Small intestine (tissue), 7 donors: ENCODE measurements at regions not wholly inside any gene's neighbourhood (a gene's known extent, or its start where the extent isn't known, plus 50 kb on each side); places are given as distances from the start of the nearest gene placed in this dataset.

Experiments used
- DNase-seq, 2 donors: peaks; one replicate each; pipeline versions ENCODE4 v3.0.0 to v3.0.0-alpha.2; 2013
- FAIRE-seq: peaks from 2 replicates; lab custom pipeline; 2012; peaks lifted over from hg19 to GRCh38; lab: Jason Lieb, UNC
- H3K27ac ChIP-seq, 3 donors: one replicate each; pipeline ENCODE4 v1.5.1; 2013; ENCODE audit warnings: low read length in 2 of 3, mild to moderate bottlenecking in 2 of 3, control low read depth in 1 of 3, inconsistent platforms in 1 of 3, low read depth in 1 of 3, moderate library complexity in 1 of 3
- H3K27me3 ChIP-seq, 3 donors: one replicate each; pipeline ENCODE4 v1.6.1; 2013; ENCODE audit warnings: low read length in 3 of 3, inconsistent platforms in 1 of 3; ENCODE audit not compliant: control insufficient read depth in 3 of 3, insufficient read depth in 3 of 3
- H3K36me3 ChIP-seq, 3 donors: one replicate each; pipeline ENCODE4 v1.6.1; 2013; ENCODE audit warnings: low read length in 3 of 3, inconsistent platforms in 1 of 3, low read depth in 1 of 3, mild to moderate bottlenecking in 1 of 3, moderate library complexity in 1 of 3; ENCODE audit not compliant: control insufficient read depth in 3 of 3, insufficient read depth in 2 of 3
- H3K4me1 ChIP-seq, 3 donors: one replicate each; pipeline ENCODE4 v1.6.1; 2013; ENCODE audit warnings: low read length in 2 of 3, inconsistent platforms in 1 of 3, low read depth in 1 of 3, mild to moderate bottlenecking in 1 of 3, moderate library complexity in 1 of 3; ENCODE audit not compliant: control insufficient read depth in 3 of 3, insufficient read depth in 2 of 3
- H3K4me3 ChIP-seq, 3 donors: one replicate each; pipeline ENCODE4 v1.5.1; 2013; ENCODE audit warnings: low read length in 3 of 3, control low read depth in 1 of 3, inconsistent platforms in 1 of 3, low read depth in 1 of 3, mild to moderate bottlenecking in 1 of 3, moderate library complexity in 1 of 3
- H3K9me3 ChIP-seq, 2 donors: one replicate each; pipeline ENCODE4 v1.6.1; 2013; ENCODE audit warnings: low read depth in 1 of 2, low read length in 1 of 2; ENCODE audit not compliant: control insufficient read depth in 2 of 2, insufficient read depth in 1 of 2
- WGBS, 3 donors: extraction: QIAGEN DNeasy Blood & Tissue Kit; methylation state at CpG; one replicate each; pipeline ENCODE4 v1.1.7; 2013; 5-methylcytosine and 5-hydroxymethylcytosine counted together
- donor health status: healthy with polysubstance abuse.
- donor health status: control.
- donor health status: control.
- donor health status: Bipolar disorder and iron deficiency.
- donor health status: healthy.

DNA sequence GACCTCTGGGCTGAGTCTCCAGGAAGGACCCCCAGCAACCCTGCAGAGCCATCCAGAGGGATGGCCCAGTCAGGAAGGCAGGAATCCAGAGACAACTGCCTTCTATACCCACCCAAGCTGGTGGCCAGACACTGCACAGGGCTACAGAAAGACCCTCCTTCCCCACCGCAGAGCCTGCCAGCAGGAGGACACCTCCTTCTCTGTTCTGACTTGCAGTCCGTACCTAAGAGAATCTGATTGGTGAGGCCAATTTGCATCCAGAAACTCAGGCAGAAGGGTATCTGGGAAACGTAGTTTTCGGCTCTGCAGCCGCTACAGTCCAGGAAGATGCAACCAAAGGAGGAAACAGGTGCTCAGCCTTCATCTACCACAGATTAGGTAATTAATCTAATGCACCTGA is 155.4 kb upstream of the FRG1 start:
- Histone ChIP-seq H3K27me3 (no peaks in the 10 kb centered on the region), H3K4me1 (no peaks in the 10 kb centered on the region), H3K36me3 (no peaks in the 10 kb centered on the region), H3K4me3 (no peak overlapping the region), H3K27ac (no peak overlapping the region), H3K9me3 (no peaks in the 10 kb centered on the region)
- FAIRE-seq (no peak), DNase-seq (no peak)
- WGBS, 3 donors = 60 to 79% (median 60%) methylated on average over 5 of the region's 5 CpGs

DNA sequence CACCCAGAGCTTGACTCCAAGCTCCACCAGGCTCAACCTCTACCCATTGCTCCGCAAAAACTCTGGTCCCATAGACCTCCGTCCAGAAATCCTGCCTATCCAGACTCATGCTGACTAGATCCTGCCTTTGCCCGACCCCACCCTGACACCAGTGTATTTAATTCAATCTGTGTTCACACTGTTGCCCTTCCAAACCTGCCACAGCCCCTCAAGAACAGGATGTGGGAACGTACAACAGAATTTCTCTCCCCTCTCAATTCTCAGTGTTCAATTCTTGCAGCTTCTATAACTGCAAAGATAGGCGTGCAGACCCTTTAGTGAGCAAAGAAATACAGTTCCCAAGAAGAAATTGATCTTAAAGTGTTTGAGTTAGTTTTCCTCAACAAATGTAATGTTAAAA is 154.2 kb upstream of the FRG1 start:
- no peak for FAIRE-seq
- H3K27ac ChIP-seq = no peak overlapping the region
- DNase-seq = no peak
- no peak overlapping the region for H3K4me3 ChIP-seq
- no peaks in the 10 kb centered on the region for H3K9me3 ChIP-seq
- H3K27me3 ChIP-seq = no peaks in the 10 kb centered on the region
- 81 to 91% (median 84%) methylated on average over 5 of the region's 5 CpGs for WGBS, 3 donors
- H3K36me3 ChIP-seq = no peaks in the 10 kb centered on the region
- no peaks in the 10 kb centered on the region for H3K4me1 ChIP-seq

DNA sequence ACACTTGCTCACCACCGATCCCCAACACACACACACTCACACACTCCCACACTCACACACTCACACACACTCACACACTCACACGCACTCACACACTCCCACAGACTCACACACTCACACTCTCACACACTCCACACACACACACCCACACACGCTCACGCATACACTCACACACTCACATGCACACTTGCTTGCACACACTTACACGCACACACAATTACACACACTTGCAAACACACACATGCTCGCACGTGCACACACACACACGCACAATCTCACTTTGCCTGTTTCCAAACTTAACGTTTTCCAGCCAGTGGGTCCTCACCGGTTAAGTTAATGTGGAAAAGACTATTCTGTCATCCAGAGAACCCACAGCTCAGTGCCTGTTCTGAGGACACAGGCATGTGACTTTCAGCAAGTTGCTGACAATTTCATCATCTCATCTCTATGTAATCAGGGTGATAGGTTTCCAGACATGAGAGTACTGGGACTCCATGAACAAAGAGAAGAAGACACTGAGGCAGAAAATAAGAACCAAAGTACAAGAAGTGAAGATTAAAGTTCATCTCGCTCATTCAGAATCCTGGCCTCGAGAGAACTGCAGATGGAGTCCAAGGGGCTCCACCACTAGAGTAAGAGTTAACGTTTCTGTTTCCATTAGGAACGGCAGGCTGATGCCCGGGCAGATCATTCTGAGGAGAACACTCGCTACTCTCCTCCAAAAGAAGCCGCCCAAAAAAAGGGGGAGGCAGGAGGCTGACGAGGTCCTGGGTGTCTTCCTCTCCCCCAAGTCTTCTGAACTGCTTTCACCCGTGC is 153.2 kb upstream of the FRG1 start:
- FAIRE-seq (no peak), DNase-seq (no peak)
- Histone ChIP-seq H3K4me3 (no peak overlapping the region), H3K9me3 (no peaks in the 10 kb centered on the region), H3K27ac (no peak overlapping the region), H3K36me3 (no peaks in the 10 kb centered on the region), H3K27me3 (no peaks in the 10 kb centered on the region), H3K4me1 (no peaks in the 10 kb centered on the region)
- 80 to 85% (median 81%) methylated on average over 19 of the region's 19 CpGs for WGBS, 3 donors

DNA sequence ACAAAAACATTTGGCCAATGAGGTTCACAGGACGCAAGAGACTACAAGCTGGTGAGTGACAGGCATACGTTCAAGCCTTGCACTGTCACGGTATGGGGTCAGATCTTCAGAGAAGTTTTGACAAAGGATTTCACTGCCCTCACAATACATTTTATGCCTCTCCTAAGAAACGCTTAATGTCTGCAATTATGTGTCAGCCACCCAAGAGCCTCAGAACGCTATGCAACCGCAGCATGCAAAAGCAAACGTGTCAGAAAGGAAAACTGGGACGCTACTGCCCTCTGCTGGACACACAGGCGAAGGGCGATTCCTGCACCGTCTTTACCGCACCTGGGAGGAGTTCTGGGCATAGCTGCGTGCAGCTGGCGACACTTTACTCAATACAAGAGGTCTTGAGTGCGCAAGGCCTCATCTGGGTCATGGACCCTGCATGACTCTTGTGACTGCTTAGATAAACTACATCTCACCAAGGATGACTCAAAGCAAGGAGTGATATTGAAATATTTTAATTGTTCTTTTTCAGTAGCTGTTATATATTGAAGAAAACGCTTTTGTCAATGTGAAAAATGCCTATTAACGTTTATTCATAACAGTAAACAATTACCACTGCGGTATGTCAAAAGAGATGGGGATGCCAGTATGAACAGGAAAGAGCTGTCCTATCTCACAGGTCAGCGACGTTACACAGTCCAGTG is 147.6 kb upstream of the FRG1 start:
- H3K27ac ChIP-seq = no peak overlapping the region
- no peaks in the 10 kb centered on the region for H3K27me3 ChIP-seq
- H3K36me3 ChIP-seq = no peaks in the 10 kb centered on the region
- H3K4me1 ChIP-seq = no peaks in the 10 kb centered on the region
- H3K9me3 ChIP-seq = no peaks in the 10 kb centered on the region
- WGBS, 3 donors = 22 to 26% (median 24%) methylated on average over 20 of the region's 20 CpGs
- H3K4me3 ChIP-seq = no peak overlapping the region
- FAIRE-seq (no peak), DNase-seq (peak; percentile 63 to 80)

DNA sequence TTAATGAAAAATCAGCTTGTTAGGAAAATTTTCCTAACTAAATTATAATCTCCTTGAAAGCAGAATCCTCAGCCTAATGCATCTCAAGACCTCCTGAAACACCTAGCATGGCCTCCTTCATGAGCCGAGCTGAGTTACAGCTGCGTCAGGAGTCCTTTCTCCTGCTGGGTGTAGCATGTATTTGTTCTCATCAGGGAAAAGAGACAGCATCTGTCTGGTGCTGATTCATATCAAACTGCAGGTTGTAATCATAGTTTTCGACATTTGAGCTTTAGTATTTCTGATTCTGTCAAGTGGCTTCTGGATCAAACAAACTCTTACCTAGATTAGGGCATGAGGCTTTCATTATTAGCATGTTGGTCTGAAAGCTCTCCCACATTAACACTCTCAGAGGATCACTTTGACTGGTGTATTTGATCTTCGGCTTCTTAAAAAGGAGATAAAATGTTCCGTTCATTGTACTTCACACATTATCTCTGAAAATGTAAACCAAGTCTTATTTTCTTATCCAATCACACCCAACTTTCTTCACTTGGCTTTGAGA is 140.1 kb upstream of the FRG1 start:
- H3K9me3 ChIP-seq = no peaks in the 10 kb centered on the region
- H3K4me3 ChIP-seq = no peak overlapping the region
- DNase-seq (no peak), FAIRE-seq (no peak)
- no peaks in the 10 kb centered on the region for H3K36me3 ChIP-seq
- H3K27me3 ChIP-seq = no peaks in the 10 kb centered on the region
- no peak overlapping the region for H3K27ac ChIP-seq
- WGBS, 3 donors = 76 to 86% (median 80%) methylated on average over 5 of the region's 5 CpGs
- H3K4me1 ChIP-seq = no peaks in the 10 kb centered on the region

DNA sequence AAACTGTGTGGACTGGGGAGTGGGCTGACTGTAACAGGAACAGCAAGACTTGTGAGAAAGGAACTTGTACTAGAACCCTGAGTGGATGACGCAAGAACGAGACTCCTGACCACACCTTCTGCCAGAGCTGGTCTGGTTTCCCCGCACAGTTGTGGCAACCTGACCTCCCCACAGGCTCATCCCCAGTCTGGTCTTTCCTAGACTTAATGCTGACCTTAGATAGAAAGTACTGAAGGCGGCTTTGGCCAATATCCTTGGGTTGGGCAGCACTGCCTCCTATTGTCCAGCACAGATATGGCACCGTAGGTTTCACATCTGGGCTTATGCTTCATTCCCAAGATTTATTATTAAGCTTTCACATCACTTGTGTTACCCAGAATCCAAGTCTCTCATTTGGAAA is 137.8 kb upstream of the FRG1 start:
- H3K27me3 ChIP-seq = no peaks in the 10 kb centered on the region
- H3K9me3 ChIP-seq = peaks cover 0 to 3% of the 10 kb centered on the region in 2 donors
- 81 to 87% (median 83%) methylated on average over 5 of the region's 5 CpGs for WGBS, 3 donors
- H3K27ac ChIP-seq = no peak overlapping the region
- H3K36me3 ChIP-seq = no peaks in the 10 kb centered on the region
- H3K4me3 ChIP-seq = no peak overlapping the region
- DNase-seq = no peak
- no peak for FAIRE-seq
- no peaks in the 10 kb centered on the region for H3K4me1 ChIP-seq

DNA sequence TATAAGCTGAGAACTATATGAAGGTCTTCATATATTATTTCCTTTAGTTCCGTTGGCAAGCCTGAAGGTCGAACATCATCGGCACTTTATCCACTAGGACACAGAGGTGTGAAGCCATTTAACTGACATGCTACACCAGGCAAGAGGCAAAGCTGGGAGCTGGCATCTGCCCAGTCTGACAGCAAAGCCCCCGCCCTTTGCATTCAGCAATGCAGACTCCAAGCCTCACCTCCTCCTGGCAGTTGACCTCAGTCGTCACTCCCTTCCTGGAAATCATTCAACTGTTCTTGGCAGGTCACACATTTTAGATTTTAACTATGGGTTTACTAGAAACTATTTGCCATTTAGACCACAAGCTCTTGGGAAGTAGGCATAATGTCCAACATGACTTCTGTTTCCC is 135.8 kb upstream of the FRG1 start:
- DNase-seq (no peak), FAIRE-seq (no peak)
- Histone ChIP-seq H3K27me3 (no peaks in the 10 kb centered on the region), H3K4me1 (no peaks in the 10 kb centered on the region), H3K36me3 (no peaks in the 10 kb centered on the region), H3K27ac (no peak overlapping the region), H3K9me3 (peaks cover 0 to 10% of the 10 kb centered on the region in 2 donors), H3K4me3 (no peak overlapping the region)
- WGBS, 3 donors = 58 to 73% (median 61%) methylated on average over 5 of the region's 5 CpGs

DNA sequence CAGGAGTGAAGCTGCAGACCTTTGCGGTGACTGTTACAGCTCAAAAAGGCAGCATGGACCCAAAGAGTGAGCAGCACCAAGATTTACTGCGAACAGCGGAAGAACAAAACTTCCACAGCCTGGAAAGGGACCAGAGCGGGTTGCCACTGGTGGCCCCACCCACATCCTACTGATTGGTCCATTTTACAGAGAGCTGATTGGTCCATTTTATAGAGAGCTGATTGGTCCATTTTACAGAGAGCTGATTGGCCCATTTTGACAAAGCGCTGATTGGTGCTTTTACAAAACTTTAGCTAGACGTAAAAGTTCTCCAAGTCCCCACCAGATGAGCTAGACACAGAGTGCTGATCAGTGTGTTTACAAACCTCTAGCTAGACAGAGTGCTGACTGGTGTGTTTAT is 134.2 kb upstream of the FRG1 start:
- Histone ChIP-seq H3K4me3 (no peak overlapping the region), H3K27me3 (no peaks in the 10 kb centered on the region)
- 65 to 83% (median 76%) methylated on average over 6 of the region's 6 CpGs for WGBS, 3 donors

More for the DNA sequence above, 134.2 kb upstream of the FRG1 start:
- Histone ChIP-seq H3K27ac (no peak overlapping the region), H3K4me1 (no peaks in the 10 kb centered on the region), H3K36me3 (no peaks in the 10 kb centered on the region), H3K9me3 (peaks cover 0 to 17% of the 10 kb centered on the region in 2 donors)
- DNase-seq (no peak), FAIRE-seq (no peak)
